Fibroblast of gingiva (primary cell): ENCODE measurements at regions not wholly inside any gene's neighbourhood (a gene's known extent, or its start where the extent isn't known, plus 50 kb on each side); places are given as distances from the start of the nearest gene placed in this dataset.

Source experiments
- DNase-seq: peaks from one replicate; pipeline ENCODE4 v3.0.0-alpha.2; 2011; ENCODE audit warnings: low read depth

GRCh38 chr21:28356422-28356821, 636.3 kb downstream of the LTN1 start:
- no peak for DNase-seq

- DNase-seq, result no peak
Measured at GRCh38 chr21:28345934-28346333, 646.7 kb downstream of the LTN1 start.

DNA sequence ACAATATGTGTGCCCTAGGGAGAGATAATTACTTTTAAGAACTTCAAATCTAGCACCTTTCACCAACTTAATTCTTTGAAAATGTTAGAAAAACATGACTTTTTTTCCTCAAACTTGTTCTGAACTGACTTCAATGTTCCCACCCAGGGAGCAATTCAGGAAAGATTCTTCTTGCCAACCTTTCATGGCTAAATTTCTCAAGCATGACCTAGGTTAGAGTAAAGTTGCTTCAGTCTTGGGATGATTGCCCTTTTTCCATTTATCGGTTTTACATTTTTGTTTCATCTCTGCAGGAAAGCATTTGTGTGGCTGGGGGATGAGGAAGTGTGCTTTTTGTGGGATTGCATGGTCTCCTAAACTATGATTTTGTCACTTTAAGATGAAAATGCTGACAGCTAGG, 647.7 kb downstream of the LTN1 start:
- no peak for DNase-seq

GRCh38 chr21:28342212-28342810, 650.4 kb downstream of the LTN1 start:
- no peak for DNase-seq

DNA sequence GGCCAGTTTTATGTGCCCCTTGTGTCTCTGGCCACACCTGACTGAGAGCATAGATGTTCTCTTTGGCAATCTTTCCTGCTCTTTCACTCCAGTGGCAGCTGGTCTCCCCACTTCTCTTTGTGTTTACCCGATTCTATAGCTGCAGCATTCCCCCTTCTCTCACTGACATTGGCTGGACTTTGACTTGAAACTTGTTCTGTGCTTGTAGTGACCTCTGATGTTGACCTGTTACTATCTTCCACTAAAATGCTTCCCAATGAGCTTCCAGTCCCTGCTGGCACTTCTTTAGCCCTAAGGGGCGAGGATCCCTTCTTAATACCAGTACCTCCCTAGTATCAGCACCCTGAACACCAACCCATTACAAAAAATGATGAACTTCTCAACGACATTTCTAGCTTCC, 653.3 kb downstream of the LTN1 start:
- no peak for DNase-seq

DNA sequence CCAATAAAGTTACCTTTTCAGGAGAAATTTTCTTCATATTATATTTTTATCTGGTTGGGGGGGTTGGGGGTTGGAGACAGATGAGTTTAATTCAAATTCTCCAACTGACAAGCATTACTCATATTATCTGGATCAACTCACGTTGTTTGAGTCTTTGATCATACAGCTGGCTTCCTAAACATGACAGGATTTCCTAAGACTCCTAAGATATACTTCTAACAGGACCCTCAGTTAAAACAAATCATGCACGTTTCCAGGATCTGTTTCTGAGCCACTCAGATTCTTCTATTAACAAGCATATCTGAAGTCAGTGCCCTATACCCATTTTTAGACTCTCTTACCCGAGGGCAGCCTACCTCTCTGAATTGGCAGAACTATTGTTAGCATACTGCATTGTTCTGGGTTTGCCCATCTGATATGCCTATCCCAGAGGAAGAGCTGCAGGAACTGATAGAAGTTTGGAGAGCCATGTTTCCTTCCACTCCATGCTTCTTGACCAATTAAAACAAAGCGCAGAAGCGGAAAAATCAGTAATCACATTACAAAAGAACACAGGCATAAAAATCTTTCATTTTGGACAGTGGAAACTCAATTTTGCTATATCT, 653.9 kb downstream of the LTN1 start:
- no peak for DNase-seq

DNA sequence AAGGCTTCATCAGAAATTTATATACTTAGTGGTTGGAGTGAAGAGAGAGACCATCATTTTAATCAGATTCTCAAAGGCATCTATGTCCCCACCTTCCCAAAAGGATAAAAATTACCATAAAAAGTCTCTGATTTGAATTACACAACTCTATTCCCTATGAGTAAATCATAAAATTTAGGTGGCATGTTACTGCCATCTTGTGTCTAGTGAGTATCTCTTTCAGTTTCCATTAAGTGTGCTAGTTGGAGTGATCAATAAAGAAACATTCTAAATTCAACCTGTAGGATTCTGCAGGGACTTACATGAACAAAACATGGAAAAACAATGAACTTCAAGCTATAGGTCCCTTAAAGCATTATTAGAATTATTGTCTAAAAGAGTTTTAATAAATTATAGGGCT, 655.4 kb downstream of the LTN1 start:
- peak; percentile 61 for DNase-seq

GRCh38 chr21:28336314-28336713, 656.4 kb downstream of the LTN1 start:
- DNase-seq, result peak; percentile 87

- DNase-seq, result no peak
Measured at GRCh38 chr21:28334407-28334806, 658.3 kb downstream of the LTN1 start.

DNA sequence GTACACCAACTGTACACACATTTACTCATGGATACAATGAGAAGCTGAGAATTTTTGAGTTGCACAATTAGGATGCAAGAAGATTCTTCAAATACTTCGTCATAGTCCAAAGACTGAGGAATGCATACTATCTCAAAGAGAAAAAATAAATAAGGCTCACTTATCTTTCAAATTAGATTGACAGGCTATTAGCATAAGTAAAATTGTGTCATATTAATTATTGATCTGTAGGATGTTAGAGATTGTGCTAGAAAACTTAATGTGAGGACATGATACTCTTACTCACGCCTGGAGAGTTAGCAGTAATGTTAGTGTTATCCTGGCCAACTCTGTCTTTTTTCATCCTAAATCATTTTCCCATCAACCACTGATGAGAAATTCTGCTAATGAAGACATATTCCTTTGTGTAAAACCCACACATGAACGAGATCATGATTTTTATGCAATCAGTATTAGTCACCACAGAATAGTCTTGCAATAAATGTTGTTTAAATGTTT, 659.0 kb downstream of the LTN1 start:
- peak; percentile 78 for DNase-seq

DNA sequence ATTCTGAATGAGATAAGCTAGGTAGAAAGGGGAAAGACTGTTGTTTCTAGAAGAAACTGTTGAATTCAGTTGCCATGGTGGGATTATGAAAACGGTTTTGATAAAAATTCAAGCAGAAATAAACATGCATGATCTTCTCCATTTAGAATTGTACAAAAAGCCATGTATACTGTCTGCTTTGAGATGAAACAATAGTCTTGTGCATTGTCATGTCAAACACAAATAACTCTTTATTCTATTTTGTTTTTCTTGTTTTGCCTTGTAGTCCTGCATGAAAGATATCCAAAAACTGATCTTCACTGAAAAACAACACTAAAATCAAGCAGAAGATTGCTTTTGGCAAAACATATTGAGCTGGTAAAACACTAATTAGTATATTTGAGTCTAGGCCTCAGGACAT, 659.9 kb downstream of the LTN1 start:
- DNase-seq, result no peak

GRCh38 chr21:28325618-28326017, 667.1 kb downstream of the LTN1 start:
- DNase-seq, result no peak

GRCh38 chr21:28324690-28325089, 668.0 kb downstream of the LTN1 start:
- DNase-seq, result no peak

GRCh38 chr21:28317177-28317950, 675.3 kb downstream of the LTN1 start:
- DNase-seq, result peak; percentile 31

GRCh38 chr21:28311411-28312190, 681.1 kb downstream of the LTN1 start:
- no peak for DNase-seq

- DNase-seq, result no peak
Measured at GRCh38 chr21:28310711-28311110, 682.0 kb downstream of the LTN1 start.

GRCh38 chr21:28310171-28310685, 682.4 kb downstream of the LTN1 start:
- no peak for DNase-seq

- no peak for DNase-seq
Measured at GRCh38 chr21:28309596-28309995, 683.1 kb downstream of the LTN1 start.

GRCh38 chr21:28308516-28308915, 684.2 kb downstream of the LTN1 start:
- no peak for DNase-seq

- DNase-seq, result no peak
Measured at GRCh38 chr21:28299946-28300345, 692.7 kb downstream of the LTN1 start.

GRCh38 chr21:28298251-28298672, 694.4 kb downstream of the LTN1 start:
- DNase-seq, result peak; percentile 64

DNA sequence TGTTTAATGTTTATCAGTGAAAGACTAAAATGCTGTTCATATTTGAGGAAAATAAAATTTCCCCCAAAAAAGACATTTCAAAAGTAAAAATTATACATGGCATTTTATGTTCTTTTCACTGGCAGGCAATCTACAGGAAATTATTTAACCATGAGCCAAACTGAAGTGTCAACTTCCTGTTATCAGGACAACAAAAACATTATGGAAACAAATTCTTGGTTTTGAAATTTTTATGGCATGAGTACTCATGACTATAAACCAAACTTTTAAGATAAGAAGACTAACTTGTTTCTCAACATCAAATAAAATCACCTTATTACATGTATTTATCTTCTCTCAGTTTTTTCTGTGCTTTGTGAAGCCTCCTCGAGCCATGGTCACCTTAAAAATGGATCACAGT, 698.6 kb downstream of the LTN1 start:
- DNase-seq, result no peak
